PC-9 (cell line): ENCODE measurements at regions not wholly inside any gene's neighbourhood (a gene's known extent, or its start where the extent isn't known, plus 50 kb on each side); places are given as distances from the start of the nearest gene placed in this dataset.

ENCODE experiments used
- BruUV-seq: library from RNA; stranded (reverse); fragments of 400-500 nt; replicated peaks from 2 replicates; lab custom pipeline; 2021; lab: Mats Ljungman, UMichigan
- CTCF ChIA-PET: fragments of 300-600 bp; sonication (Branson Sonifier 250); formaldehyde crosslinking; loops from one replicate; lab custom pipeline; 2022; ENCODE audit warnings: antibody characterized with exemption; lab: Charles Lee
- POLR2A ChIA-PET: fragments of 300-600 bp; sonication (Branson Sonifier 250); formaldehyde crosslinking; loops from one replicate; lab custom pipeline; 2022; ENCODE audit warnings: antibody characterized with exemption; ENCODE audit not compliant: unreplicated experiment; lab: Charles Lee
- DNase-seq, 2 experiments: peaks; one replicate each; pipeline versions ENCODE4 v3.0.0 to v3.0.0-alpha.2; 2015 to 2022; ENCODE audit warnings: mixed read lengths in 1 of 2
- H2AFZ ChIP-seq: fragments of 200-600 bp; sonication (generic); 2 replicates; pipeline ENCODE4 v1.8.1; 2017; ENCODE audit warnings: antibody characterized with exemption
- H3F3A ChIP-seq: fragments of 200-600 bp; sonication (generic); 2 replicates; pipeline ENCODE4 v1.8.1; 2017; ENCODE audit warnings: antibody characterized with exemption, mild to moderate bottlenecking, low read depth; ENCODE audit not compliant: insufficient read depth
- H3K27ac ChIP-seq: fragments of 200-600 bp; sonication (generic); 2 replicates; pipeline ENCODE4 v1.6.1; 2016; ENCODE audit warnings: mixed run types
- H3K27me3 ChIP-seq: fragments of 200-600 bp; sonication (generic); 2 replicates; pipeline ENCODE4 v1.6.1; 2016; ENCODE audit warnings: low read depth, mixed run types; ENCODE audit not compliant: insufficient read depth
- H3K36me3 ChIP-seq: fragments of 200-600 bp; sonication (generic); 2 replicates; pipeline ENCODE4 v1.6.1; 2016; ENCODE audit warnings: low read depth, mixed run types
- H3K4me1 ChIP-seq: fragments of 200-600 bp; sonication (generic); replicated peaks from 2 replicates; pipeline ENCODE4 v1.6.1; 2016; ENCODE audit warnings: mixed run types; ENCODE audit not compliant: insufficient read depth
- H3K4me2 ChIP-seq: fragments of 200-600 bp; sonication (generic); 2 replicates; pipeline ENCODE4 v1.6.1; 2017; ENCODE audit warnings: mixed run types
- H3K4me3 ChIP-seq: fragments of 200-600 bp; sonication (generic); 2 replicates; pipeline ENCODE4 v1.6.1; 2016; ENCODE audit warnings: mixed run types
- H3K79me2 ChIP-seq: fragments of 200-600 bp; sonication (generic); 2 replicates; pipeline ENCODE4 v1.6.1; 2017; ENCODE audit warnings: low read depth, mixed run types
- H3K9me2 ChIP-seq: fragments of 200-600 bp; sonication (generic); 2 replicates; pipeline ENCODE4 v1.8.1; 2017; ENCODE audit warnings: mild to moderate bottlenecking; ENCODE audit not compliant: insufficient read depth
- H3K9me3 ChIP-seq: fragments of 200-600 bp; sonication (generic); 2 replicates; pipeline ENCODE4 v1.8.1; 2016; ENCODE audit warnings: low read depth; ENCODE audit not compliant: insufficient read depth
- H4K20me1 ChIP-seq: fragments of 200-600 bp; sonication (generic); 2 replicates; pipeline ENCODE4 v1.8.1; 2017; ENCODE audit not compliant: insufficient read depth
- EZH2 ChIP-seq: fragments of 200-600 bp; sonication (generic); IDR thresholded peaks from 2 replicates; pipeline ENCODE4 v1.8.0; 2017; ENCODE audit warnings: antibody characterized with exemption, low read depth
- intact Hi-C: fragments of 100-400 bp; cut with micrococcal nuclease; formaldehyde crosslinking; loops from one replicate; pipeline ENCODE4 v1.10.0; 2022; ENCODE audit not compliant: unreplicated experiment
- TF ChIP-seq, protein P1 (sequence below): fragments of 200-600 bp; sonication (generic); conservative IDR thresholded peaks from 2 replicates; pipeline ENCODE4 v1.6.1; 2017; ENCODE audit warnings: mixed run types, antibody characterized with exemption, mild to moderate bottlenecking, moderate library complexity

DNA sequence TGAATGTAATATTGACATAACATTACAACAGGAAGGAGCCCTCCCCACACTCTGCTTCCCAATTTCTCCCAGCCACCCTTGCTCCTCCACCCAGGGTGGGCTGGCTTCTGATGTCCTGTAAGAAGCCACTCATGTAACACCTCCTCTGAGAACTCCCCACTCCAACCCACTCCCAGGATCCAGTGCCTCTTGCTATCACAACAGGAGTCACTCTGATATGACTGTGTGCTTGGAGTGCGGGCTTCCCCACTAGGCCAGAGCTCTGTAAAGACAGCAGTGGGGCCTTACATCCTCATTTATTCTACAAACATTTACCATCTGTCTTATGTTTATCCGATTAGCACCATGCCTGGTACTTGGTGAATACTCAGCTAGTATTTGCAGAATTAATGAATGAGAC, 65.1 kb downstream of the PTGR3 start:
- no TSS peak for BruUV-seq
- H3K27me3 ChIP-seq: peaks cover 56% of the 10 kb centered on the region
- CTCF ChIA-PET: no interaction called here
- TF ChIP-seq EZH2: no peak
- TF ChIP-seq, protein P1, sequence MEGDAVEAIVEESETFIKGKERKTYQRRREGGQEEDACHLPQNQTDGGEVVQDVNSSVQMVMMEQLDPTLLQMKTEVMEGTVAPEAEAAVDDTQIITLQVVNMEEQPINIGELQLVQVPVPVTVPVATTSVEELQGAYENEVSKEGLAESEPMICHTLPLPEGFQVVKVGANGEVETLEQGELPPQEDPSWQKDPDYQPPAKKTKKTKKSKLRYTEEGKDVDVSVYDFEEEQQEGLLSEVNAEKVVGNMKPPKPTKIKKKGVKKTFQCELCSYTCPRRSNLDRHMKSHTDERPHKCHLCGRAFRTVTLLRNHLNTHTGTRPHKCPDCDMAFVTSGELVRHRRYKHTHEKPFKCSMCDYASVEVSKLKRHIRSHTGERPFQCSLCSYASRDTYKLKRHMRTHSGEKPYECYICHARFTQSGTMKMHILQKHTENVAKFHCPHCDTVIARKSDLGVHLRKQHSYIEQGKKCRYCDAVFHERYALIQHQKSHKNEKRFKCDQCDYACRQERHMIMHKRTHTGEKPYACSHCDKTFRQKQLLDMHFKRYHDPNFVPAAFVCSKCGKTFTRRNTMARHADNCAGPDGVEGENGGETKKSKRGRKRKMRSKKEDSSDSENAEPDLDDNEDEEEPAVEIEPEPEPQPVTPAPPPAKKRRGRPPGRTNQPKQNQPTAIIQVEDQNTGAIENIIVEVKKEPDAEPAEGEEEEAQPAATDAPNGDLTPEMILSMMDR: no peak
- no peaks in the 10 kb centered on the region for H3K9me3 ChIP-seq
- H3K9me2 ChIP-seq: no peaks in the 10 kb centered on the region
- no peaks in the 10 kb centered on the region for H3K4me1 ChIP-seq
- no peaks in the 10 kb centered on the region for H3F3A ChIP-seq
- H3K4me2 ChIP-seq: no peak overlapping the region
- POLR2A ChIA-PET: no interaction called here
- H2AFZ ChIP-seq: no peak overlapping the region
- intact Hi-C loops: no loop called here
- no peak overlapping the region for H3K27ac ChIP-seq
- H3K4me3 ChIP-seq: no peak overlapping the region
- H3K36me3 ChIP-seq: no peaks in the 10 kb centered on the region
- DNase-seq: no peak
- H4K20me1 ChIP-seq: no peaks in the 10 kb centered on the region
- no peaks in the 10 kb centered on the region for H3K79me2 ChIP-seq

DNA sequence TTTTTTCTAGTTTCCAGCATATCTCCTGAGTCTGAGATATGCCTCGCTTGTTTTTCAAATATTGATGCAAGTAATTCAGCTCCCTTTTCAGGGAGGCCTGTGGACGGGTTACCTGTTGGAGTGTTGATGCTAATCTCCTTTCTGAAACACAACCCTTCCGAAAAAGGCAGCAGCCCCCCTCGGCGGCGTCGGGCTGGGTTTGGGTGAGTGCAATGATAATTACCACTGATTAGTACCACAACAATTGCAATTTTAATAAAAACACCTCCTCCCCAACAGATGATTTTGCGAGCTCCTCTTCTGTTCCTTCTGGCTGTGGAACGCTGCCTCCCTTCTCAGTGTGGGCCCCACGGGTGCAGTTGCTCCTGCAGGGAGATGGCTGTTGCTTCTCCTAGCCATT, 66.3 kb downstream of the PTGR3 start:
- intact Hi-C loops: no loop called here
- POLR2A ChIA-PET: no interaction called here

DNA sequence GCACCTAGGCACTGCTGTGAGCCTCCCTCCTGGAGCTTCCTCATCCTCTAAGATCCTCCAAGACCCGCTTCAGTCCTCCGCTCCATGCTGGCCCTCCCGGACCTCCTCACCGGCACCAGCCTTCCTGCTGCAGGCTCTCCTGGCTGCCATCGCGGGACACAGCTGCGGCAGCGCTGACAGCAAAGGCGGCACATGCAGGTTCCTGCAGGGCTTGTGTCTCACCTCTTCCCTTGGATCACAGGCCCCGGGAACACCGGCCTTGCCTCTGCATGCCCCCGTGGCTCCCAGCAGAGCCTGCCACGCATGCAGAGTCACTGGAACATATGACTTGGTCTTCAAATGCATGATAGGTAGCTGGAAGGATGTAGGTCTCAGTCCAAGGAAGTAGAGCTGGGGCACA, 67.2 kb downstream of the PTGR3 start:
- TF ChIP-seq EZH2: no peak
- TF ChIP-seq, protein P1: no peak
- DNase-seq: no peak
- no peak overlapping the region for H3K4me2 ChIP-seq
- no peak overlapping the region for H2AFZ ChIP-seq
- H3K4me1 ChIP-seq: no peaks in the 10 kb centered on the region
- BruUV-seq: no TSS peak
- H4K20me1 ChIP-seq: no peaks in the 10 kb centered on the region
- ChIA-PET CTCF (no interaction called here), POLR2A (no interaction called here)
- no peaks in the 10 kb centered on the region for H3K9me3 ChIP-seq
- H3F3A ChIP-seq: no peaks in the 10 kb centered on the region
- no peak overlapping the region for H3K4me3 ChIP-seq
- H3K27me3 ChIP-seq: peaks cover 72% of the 10 kb centered on the region
- no peaks in the 10 kb centered on the region for H3K9me2 ChIP-seq
- intact Hi-C loops: no loop called here
- H3K27ac ChIP-seq: no peak overlapping the region
- no peaks in the 10 kb centered on the region for H3K79me2 ChIP-seq
- no peaks in the 10 kb centered on the region for H3K36me3 ChIP-seq

More for the DNA sequence above, 66.3 kb downstream of the PTGR3 start:
- Histone ChIP-seq H3K36me3 (no peaks in the 10 kb centered on the region), H3K9me3 (no peaks in the 10 kb centered on the region), H2AFZ (no peak overlapping the region), H3K27ac (no peak overlapping the region), H3K79me2 (no peaks in the 10 kb centered on the region), H3K27me3 (peaks cover 63% of the 10 kb centered on the region), H3K4me2 (no peak overlapping the region), H3K9me2 (no peaks in the 10 kb centered on the region), H3K4me3 (no peak overlapping the region), H3F3A (no peaks in the 10 kb centered on the region), H4K20me1 (no peaks in the 10 kb centered on the region), H3K4me1 (no peaks in the 10 kb centered on the region)
- CTCF ChIA-PET: no interaction called here
- BruUV-seq: no TSS peak
- TF ChIP-seq, protein P1: no peak
- TF ChIP-seq EZH2: no peak
- no peak for DNase-seq
